K562 (cell line): ENCODE measurements at regions not wholly inside any gene's neighbourhood (a gene's known extent, or its start where the extent isn't known, plus 50 kb on each side); places are given as distances from the start of the nearest gene placed in this dataset.

Experiments
- ATAC-seq: fragments of 200-7000 bp; cut with Tn5 transposase; 3 replicates; pipeline ENCODE4 v1.9.1; 2020; ENCODE audit warnings: moderate library complexity
- BruUV-seq: library from RNA; stranded (reverse); fragments of 400-500 nt; replicated peaks from 2 replicates; lab custom pipeline; 2021; lab: Mats Ljungman, UMichigan
- CTCF ChIA-PET: fragments of 300-600 bp; formaldehyde crosslinking; extraction: SDS; loops from one replicate; lab custom pipeline; 2021; ENCODE audit warnings: low intra/inter-chr PET ratio; lab: Yijun Ruan, JAX
- POLR2A ChIA-PET: fragments of 300-600, 350-650 bp; sonication (Branson Sonifier 250); formaldehyde crosslinking; extraction: SDS; loops from one replicate; lab custom pipeline; 2021; ENCODE audit warnings: antibody characterized with exemption, inconsistent platforms; lab: Yijun Ruan, JAX
- DNase-seq, 4 experiments: peaks; one replicate each; pipeline versions ENCODE4 v3.0.0 to v3.0.0-alpha.2; 2011 to 2018; ENCODE audit warnings: low spot score in 3 of 4, mixed read lengths in 3 of 4; ENCODE audit errors: extremely low read depth in 1 of 4
- FAIRE-seq: peaks from 2 replicates; lab custom pipeline; 2011; peaks lifted over from hg19 to GRCh38; lab: Jason Lieb, UNC
- H2AFZ ChIP-seq: 2 replicates; pipeline ENCODE4 v1.6.0; 2011; ENCODE audit warnings: low read depth, low read length, control low read depth, inconsistent platforms
- H3K27ac ChIP-seq: fragments of 200-600 bp; 3 replicates; pipeline ENCODE4 v1.8.0; 2011; ENCODE audit warnings: low read depth, mild to moderate bottlenecking, control low read depth, inconsistent platforms, low read length, moderate library complexity, mixed read lengths; ENCODE audit errors: extremely low read depth
- H3K27me3 ChIP-seq, 2 experiments: fragments of 300-600 bp in 1 of 2; 2 replicates in 1 of 2; 3 replicates in 1 of 2; pipeline versions ENCODE4 v1.6.0 to v1.8.0; 2011; ENCODE audit warnings: inconsistent platforms in 2 of 2, low read length in 2 of 2, mild to moderate bottlenecking in 1 of 2, mixed read lengths in 1 of 2, moderate library complexity in 1 of 2; ENCODE audit not compliant: control insufficient read depth in 2 of 2, insufficient read depth in 2 of 2
- H3K36me3 ChIP-seq: fragments of 300-600 bp; 3 replicates; pipeline ENCODE4 v1.8.0; 2011; ENCODE audit warnings: mild to moderate bottlenecking, low read length, inconsistent platforms; ENCODE audit not compliant: control insufficient read depth, insufficient read depth
- H3K4me1 ChIP-seq, 2 experiments: fragments of 200-600 bp in 1 of 2; replicated peaks in 1 of 2; 2 replicates in 1 of 2; 3 replicates in 1 of 2; pipeline versions ENCODE4 v1.5.1 to v1.8.0; 2011; ENCODE audit warnings: inconsistent platforms in 2 of 2, low read length in 2 of 2, mild to moderate bottlenecking in 1 of 2, mixed read lengths in 1 of 2, moderate library complexity in 1 of 2; ENCODE audit not compliant: control insufficient read depth in 2 of 2, insufficient read depth in 2 of 2
- H3K4me2 ChIP-seq: 2 replicates; pipeline ENCODE4 v1.6.1; 2011; ENCODE audit warnings: low read length, control low read depth, inconsistent platforms, mixed read lengths; ENCODE audit not compliant: insufficient read depth
- H3K4me3 ChIP-seq: fragments of 200-600 bp; sonication (generic), shearing (Covaris generic); 2 replicates; pipeline ENCODE4 v1.5.1; 2016; ENCODE audit warnings: control low read depth, inconsistent platforms
- H3K79me2 ChIP-seq: fragments of 200-600 bp; 3 replicates; pipeline ENCODE4 v1.8.0; 2011; ENCODE audit warnings: low read length, inconsistent platforms; ENCODE audit not compliant: control insufficient read depth, insufficient read depth
- H3K9ac ChIP-seq, 2 experiments: 2 replicates each; pipeline versions ENCODE4 v1.6.0 to v1.6.1; 2011; ENCODE audit warnings: low read depth in 2 of 2, low read length in 2 of 2, control low read depth in 1 of 2, inconsistent platforms in 1 of 2, mild to moderate bottlenecking in 1 of 2, mixed read lengths in 1 of 2; ENCODE audit not compliant: insufficient read depth in 1 of 2
- H3K9me1 ChIP-seq: one replicate; pipeline ENCODE4 v1.6.0; 2011; ENCODE audit warnings: inconsistent platforms, mild to moderate bottlenecking, low read length, moderate library complexity; ENCODE audit not compliant: control insufficient read depth, insufficient read depth
- H3K9me3 ChIP-seq: replicated peaks from 2 replicates; pipeline ENCODE4 v1.5.1; 2011; ENCODE audit warnings: low read depth, low read length, inconsistent platforms; ENCODE audit not compliant: control insufficient read depth, insufficient read depth
- H4K20me1 ChIP-seq: replicated peaks from 2 replicates; pipeline ENCODE4 v1.6.1; 2011; ENCODE audit warnings: low read length, inconsistent platforms, mixed read lengths; ENCODE audit not compliant: control insufficient read depth, insufficient read depth
- CREB1 ChIP-seq, 2 experiments: sonication (generic) in 1 of 2; formaldehyde crosslinking in 1 of 2; IDR thresholded peaks; 2 replicates each; pipeline versions ENCODE4 v1.6.1 to v1.8.0; 2012 to 2022; ENCODE audit warnings: inconsistent platforms in 1 of 2, mild to moderate bottlenecking in 1 of 2, missing genetic modification reagents in 1 of 2, moderate library complexity in 1 of 2
- CTCF ChIP-seq, 3 experiments: IDR thresholded peaks in 2 of 3; conservative IDR thresholded peaks in 1 of 3; 2 replicates each; pipeline ENCODE4 v1.5.1; 2011 to 2012; ENCODE audit warnings: low read length in 3 of 3, mild to moderate bottlenecking in 3 of 3, control low read depth in 2 of 3, improper control_type of control experiment in 1 of 3, inconsistent platforms in 1 of 3, low read depth in 1 of 3, mixed read lengths in 1 of 3, moderate library complexity in 1 of 3; ENCODE audit not compliant: insufficient read depth in 2 of 3
- DEAF1 ChIP-seq: fragments of 450-650 bp; formaldehyde crosslinking; IDR thresholded peaks from 2 replicates; pipeline ENCODE4 v1.4.0; 2020; ENCODE audit warnings: mild to moderate bottlenecking, moderate library complexity
- RAD21 ChIP-seq, 2 experiments: fragments of 250-450 bp in 1 of 2; fragments of 450-650 bp in 1 of 2; sonication (Bioruptor Pico) in 1 of 2; formaldehyde crosslinking in 1 of 2; IDR thresholded peaks in 1 of 2; conservative IDR thresholded peaks in 1 of 2; 2 replicates each; pipeline versions ENCODE4 v1.4.0 to v1.8.0; 2020 to 2022; ENCODE audit warnings: mild to moderate bottlenecking in 2 of 2, moderate library complexity in 1 of 2
- WGBS: fragments of 100-300 bp; shearing (Covaris generic); methylation state at CpG from one replicate; pipeline ENCODE4 v1.1.6; 2016; ENCODE audit warnings: low coverage, mixed read lengths; ENCODE audit not compliant: insufficient coverage; ENCODE audit errors: missing lambda C conversion rate; 5-methylcytosine and 5-hydroxymethylcytosine counted together
- in situ Hi-C: fragments of 300-500 bp; cut with MboI; formaldehyde crosslinking; loops from 4 replicates; pipeline ENCODE4 v1.15.0; 2018; ENCODE audit warnings: inconsistent platforms, mixed read lengths
- intact Hi-C: fragments of 100-400 bp; cut with micrococcal nuclease; formaldehyde crosslinking; loops from 2 replicates; pipeline ENCODE4 v1.14.2; 2022

GRCh38 chr4:146095091-146095690 lies 80.3 kb upstream of the LSM6 start:
- H3K36me3 ChIP-seq = no peaks in the 10 kb centered on the region
- H3K4me2 ChIP-seq = no peak overlapping the region
- no peaks in the 10 kb centered on the region for H3K4me1 ChIP-seq
- ChIA-PET CTCF (no interaction called here), POLR2A (no interaction called here)
- FAIRE-seq = peak; percentile 86
- no peaks in the 10 kb centered on the region for H3K9me3 ChIP-seq
- no peaks in the 10 kb centered on the region; a peak in 1 of 5 replicates for H3K27me3 ChIP-seq
- no peaks in the 10 kb centered on the region for H4K20me1 ChIP-seq
- ATAC-seq = peak; percentile 49; the same call in 1 of the 3 replicates
- no TSS peak for BruUV-seq
- in situ Hi-C loops (no loop called here), intact Hi-C loops (loop anchor here (10.0 kb wide), 1 partner anchor 820 kb away; no protein-coding TSS in a partner anchor)
- DNase-seq = peak; percentile 34 to 63 (median 44)
- no peak overlapping the region for H3K27ac ChIP-seq
- TF ChIP-seq CREB1 (IDR thresholded peaks at IDR 0.05) (no peak), CREB1 (CRISPR knock-in tag; IDR thresholded peaks at IDR 0.05) (no peak), DEAF1 (CRISPR knock-in tag) (peak; percentile 14; the same call in 1 of the 2 replicates), RAD21 (CRISPR knock-in tag; conservative IDR thresholded peaks at IDR 0.05 in 1 of 2, IDR thresholded peaks at IDR 0.05 in 1 of 2) (peak; percentile 45 to 54), CTCF (IDR thresholded peaks at IDR 0.05 in 2 of 3, conservative IDR thresholded peaks at IDR 0.05 in 1 of 3; ENCODE audit: insufficient read depth in 2 of 3, low read depth in 1 of 3, low read length in 3 of 3) (peak; percentile 39 to 76 (median 72); a peak in 5 of 6 replicates)
- no peak overlapping the region for H2AFZ ChIP-seq
- no peaks in the 10 kb centered on the region for H3K9me1 ChIP-seq
- 10% methylated on average over 4 of the region's 4 CpGs for WGBS
- H3K79me2 ChIP-seq = no peaks in the 10 kb centered on the region
- H3K9ac ChIP-seq = no peak overlapping the region
- H3K4me3 ChIP-seq = no peak overlapping the region
